ENCODE measurements at regions not wholly inside any gene's neighbourhood (a gene's known extent, or its start where the extent isn't known, plus 50 kb on each side); places are given as distances from the start of the nearest gene placed in this dataset.

DNA sequence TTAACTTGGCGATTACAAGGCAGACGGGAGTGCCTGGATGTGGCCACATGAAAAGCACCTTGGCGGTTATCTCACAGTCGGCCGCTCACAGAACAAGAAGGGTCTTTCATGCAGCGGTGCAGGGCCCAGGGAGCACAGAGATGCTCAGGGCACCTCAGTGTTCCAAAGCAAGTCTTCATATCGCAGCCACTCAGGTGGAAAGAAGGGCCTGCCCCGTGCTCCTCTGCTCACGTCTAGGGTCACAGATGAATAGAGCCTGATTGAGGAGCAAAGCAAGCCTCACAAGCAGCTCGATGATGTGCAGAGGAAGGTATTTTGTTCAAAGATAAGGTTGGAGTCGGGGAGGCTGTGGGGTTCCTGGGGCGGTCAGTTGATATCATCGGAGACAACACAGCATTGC is 297.8 kb downstream of the WDR11 start:
- intact Hi-C loops (cut with DNase I) = no loop called here
- no peak for DNase-seq
- no peak overlapping the region for H3K4me3 ChIP-seq

DNA sequence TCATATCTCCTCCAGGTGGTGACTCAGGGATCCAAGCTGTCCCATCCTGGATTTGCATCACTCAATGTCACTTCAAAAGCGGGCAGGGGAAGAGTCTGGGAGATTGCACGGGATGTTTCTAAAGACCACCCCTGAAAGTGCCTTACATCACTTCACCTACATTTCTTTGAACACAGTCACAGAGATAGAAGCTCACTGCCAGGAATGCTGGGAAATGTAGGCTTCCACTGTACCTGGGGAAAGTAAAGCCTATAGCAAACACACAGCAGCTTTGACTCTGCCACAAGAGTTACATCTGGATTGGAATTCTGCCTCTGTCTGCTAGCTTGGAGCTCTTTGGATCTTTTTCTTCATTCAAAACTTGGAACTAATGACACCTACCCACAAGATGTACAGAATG is 300.9 kb downstream of the WDR11 start:
- Histone ChIP-seq H3K36me3 (no peaks in the 10 kb centered on the region), H3K9me3 (no peaks in the 10 kb centered on the region), H3K27me3 (no peaks in the 10 kb centered on the region), H3K27ac (no peak overlapping the region), H3K4me3 (no peak overlapping the region), H3K4me1 (peaks cover 0 to 6% (median 0%) of the 10 kb centered on the region in 3 donors)
- intact Hi-C loops (cut with DNase I) = no loop called here
- TF ChIP-seq, protein P1, sequence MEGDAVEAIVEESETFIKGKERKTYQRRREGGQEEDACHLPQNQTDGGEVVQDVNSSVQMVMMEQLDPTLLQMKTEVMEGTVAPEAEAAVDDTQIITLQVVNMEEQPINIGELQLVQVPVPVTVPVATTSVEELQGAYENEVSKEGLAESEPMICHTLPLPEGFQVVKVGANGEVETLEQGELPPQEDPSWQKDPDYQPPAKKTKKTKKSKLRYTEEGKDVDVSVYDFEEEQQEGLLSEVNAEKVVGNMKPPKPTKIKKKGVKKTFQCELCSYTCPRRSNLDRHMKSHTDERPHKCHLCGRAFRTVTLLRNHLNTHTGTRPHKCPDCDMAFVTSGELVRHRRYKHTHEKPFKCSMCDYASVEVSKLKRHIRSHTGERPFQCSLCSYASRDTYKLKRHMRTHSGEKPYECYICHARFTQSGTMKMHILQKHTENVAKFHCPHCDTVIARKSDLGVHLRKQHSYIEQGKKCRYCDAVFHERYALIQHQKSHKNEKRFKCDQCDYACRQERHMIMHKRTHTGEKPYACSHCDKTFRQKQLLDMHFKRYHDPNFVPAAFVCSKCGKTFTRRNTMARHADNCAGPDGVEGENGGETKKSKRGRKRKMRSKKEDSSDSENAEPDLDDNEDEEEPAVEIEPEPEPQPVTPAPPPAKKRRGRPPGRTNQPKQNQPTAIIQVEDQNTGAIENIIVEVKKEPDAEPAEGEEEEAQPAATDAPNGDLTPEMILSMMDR (IDR thresholded peaks at IDR 0.05) = no peak
- FAIRE-seq (no peak), ATAC-seq (no peak), DNase-seq (no peak)
- 74 to 80% methylated on average over 2 of the region's 2 CpGs for WGBS, 2 donors

More for the DNA sequence above, 297.8 kb downstream of the WDR11 start:
- TF ChIP-seq, protein P1 (IDR thresholded peaks at IDR 0.05) = no peak
- no peaks in the 10 kb centered on the region for H3K4me1 ChIP-seq
- no peaks in the 10 kb centered on the region for H3K9me3 ChIP-seq
- FAIRE-seq = no peak
- H3K36me3 ChIP-seq = no peaks in the 10 kb centered on the region
- no peak overlapping the region for H3K27ac ChIP-seq
- no peak for ATAC-seq
- 72 to 85% methylated on average over 13 of the region's 13 CpGs for WGBS, 2 donors
- H3K27me3 ChIP-seq = no peaks in the 10 kb centered on the region

DNA sequence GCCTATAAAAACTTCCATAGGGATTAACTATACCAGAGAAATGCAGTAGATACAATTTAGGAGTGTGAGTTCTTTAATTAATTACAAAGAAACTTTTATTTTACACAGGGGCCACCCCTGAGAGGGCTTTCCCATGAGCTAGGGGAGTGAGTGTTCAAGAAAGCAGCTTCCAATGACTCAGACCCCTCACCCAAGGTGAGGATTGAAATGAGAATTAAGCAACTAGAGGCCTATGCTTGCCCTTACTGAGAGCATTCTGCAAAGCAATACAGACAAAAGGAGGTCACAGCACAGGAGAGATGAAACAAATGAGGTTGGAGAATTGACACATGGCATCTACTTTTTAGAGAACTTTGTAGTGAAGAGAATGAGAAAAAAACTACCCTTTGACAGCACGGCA is 301.8 kb downstream of the WDR11 start:
- no peaks in the 10 kb centered on the region for H3K9me3 ChIP-seq
- peaks cover 0 to 6% (median 0%) of the 10 kb centered on the region in 3 donors for H3K4me1 ChIP-seq
- intact Hi-C loops (cut with DNase I) = no loop called here
- TF ChIP-seq, protein P1 (IDR thresholded peaks at IDR 0.05) = no peak
- no peak for FAIRE-seq
- H3K4me3 ChIP-seq = no peak overlapping the region
- DNase-seq = no peak
- ATAC-seq = no peak
- H3K27ac ChIP-seq = no peak overlapping the region
- WGBS, 2 donors = 79 to 88% methylated on average over 1 of the region's 1 CpG
- H3K36me3 ChIP-seq = no peaks in the 10 kb centered on the region
- no peaks in the 10 kb centered on the region for H3K27me3 ChIP-seq

DNA sequence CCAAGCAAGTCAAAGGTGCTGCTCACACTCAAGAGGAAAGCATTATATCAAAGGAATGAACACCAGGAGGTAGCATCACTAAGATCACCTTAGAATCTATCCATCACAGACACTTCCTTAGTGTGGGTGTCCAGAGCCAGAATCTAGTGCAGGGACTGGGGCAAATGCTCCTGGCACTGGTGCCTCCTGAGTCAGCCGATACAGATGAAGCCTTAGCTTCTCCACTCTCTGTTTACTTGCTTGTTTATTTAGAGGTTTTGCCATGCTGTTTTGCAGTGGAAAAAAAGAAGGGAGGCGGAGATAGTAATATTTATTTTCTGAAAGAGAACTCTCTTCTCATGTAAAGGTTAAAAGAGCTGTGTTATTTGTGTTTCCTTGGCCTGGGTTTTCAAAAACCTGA is 303.1 kb downstream of the WDR11 start:
- intact Hi-C loops (cut with DNase I) = no loop called here
- 62 to 85% methylated on average over 2 of the region's 2 CpGs for whole genome bisulfite sequencing, 2 donors
- H3K36me3 ChIP-seq = no peaks in the 10 kb centered on the region
- H3K4me3 ChIP-seq = no peak overlapping the region
- TF ChIP-seq, protein P1 (IDR thresholded peaks at IDR 0.05) = no peak
- DNase-seq = no peak
- no peak for FAIRE-seq
- H3K9me3 ChIP-seq = no peaks in the 10 kb centered on the region
- peaks cover 0 to 6% (median 0%) of the 10 kb centered on the region in 3 donors for H3K4me1 ChIP-seq
- ATAC-seq = no peak
- no peaks in the 10 kb centered on the region for H3K27me3 ChIP-seq
- H3K27ac ChIP-seq = no peak overlapping the region

DNA sequence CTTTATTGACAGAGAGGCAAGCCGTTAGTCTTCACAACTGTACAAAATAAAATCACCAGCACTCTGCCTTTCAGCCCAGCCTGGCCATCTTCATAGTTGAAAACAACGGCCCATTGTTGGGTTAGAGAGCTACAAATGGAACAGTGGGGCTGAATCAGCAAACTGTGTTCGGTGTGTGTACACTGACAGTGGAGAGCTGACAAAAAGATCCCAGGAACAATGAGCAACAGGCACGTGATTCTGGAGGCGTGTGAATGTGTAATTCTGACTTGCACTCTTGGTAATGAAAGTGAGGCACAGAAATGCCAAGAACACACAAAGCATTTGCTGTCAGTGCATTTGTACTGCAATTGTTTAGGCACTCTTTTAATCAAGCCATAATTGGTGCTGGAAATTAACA is 303.7 kb downstream of the WDR11 start:
- H3K27me3 ChIP-seq = no peaks in the 10 kb centered on the region
- H3K36me3 ChIP-seq = no peaks in the 10 kb centered on the region
- H3K9me3 ChIP-seq = no peaks in the 10 kb centered on the region
- peaks cover 0 to 6% (median 0%) of the 10 kb centered on the region in 3 donors for H3K4me1 ChIP-seq
- no peak for DNase-seq
- TF ChIP-seq, protein P1 (IDR thresholded peaks at IDR 0.05) = no peak
- no peak overlapping the region for H3K27ac ChIP-seq
- no peak overlapping the region for H3K4me3 ChIP-seq
- peak in 3 of 4 donors; percentile 38 to 57 (median 55) for ATAC-seq
- WGBS, 2 donors = 19 to 27% methylated on average over 5 of the region's 5 CpGs
- intact Hi-C loops (cut with DNase I) = no loop called here
- FAIRE-seq = no peak
